Right lung (tissue), 2 donors: ENCODE measurements at regions not wholly inside any gene's neighbourhood (a gene's known extent, or its start where the extent isn't known, plus 50 kb on each side); places are given as distances from the start of the nearest gene placed in this dataset.
"Not testable (repeated sequence)": the region's sequence is repeated elsewhere in the genome, so short reads cannot be mapped to it uniquely, and the experiment has no call there.

Experiments
- DNase-seq, 2 donors: peaks; one replicate each; pipeline ENCODE4 v3.0.0-alpha.2; 2013

DNA sequence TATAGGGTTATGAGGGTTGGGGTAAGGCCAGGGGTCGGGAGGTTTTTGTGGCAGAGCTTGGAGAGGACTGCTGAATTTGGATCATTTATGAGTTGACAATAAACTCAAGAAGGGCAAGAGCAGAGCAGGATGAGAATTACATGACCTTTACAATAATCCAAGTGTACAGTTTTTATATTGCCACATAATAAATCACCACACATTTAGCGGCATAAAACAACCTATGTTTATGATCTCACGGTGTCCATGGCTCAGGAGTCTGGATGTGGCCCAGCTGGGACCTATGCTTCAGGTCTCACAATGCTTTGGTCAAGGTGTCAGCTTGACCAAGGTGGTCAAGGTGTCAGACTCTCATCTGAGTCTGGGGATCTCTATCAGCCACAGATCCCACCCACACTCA is 118.3 kb upstream of the WSCD1 start:
- DNase-seq, result no peak

DNA sequence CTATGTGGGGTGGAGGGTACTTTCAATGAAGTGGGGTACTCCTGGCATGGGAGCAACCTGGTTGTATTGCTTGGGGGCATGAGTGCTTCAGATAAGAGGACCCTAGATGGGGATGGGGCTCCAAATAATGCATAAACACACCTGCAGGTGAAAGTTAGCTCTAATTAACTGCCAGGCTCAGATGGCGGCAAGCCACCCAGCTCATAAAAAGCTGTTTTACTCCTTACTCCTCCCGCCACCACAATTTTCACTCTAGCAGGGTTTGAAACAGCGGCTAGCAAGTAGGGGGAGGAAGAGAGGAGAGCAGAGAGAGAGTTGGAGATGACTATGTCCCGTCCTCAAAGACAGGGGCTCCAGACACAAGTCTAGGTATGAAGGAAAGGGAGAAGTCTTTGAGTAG is 117.7 kb upstream of the WSCD1 start:
- DNase-seq, result no peak

DNA sequence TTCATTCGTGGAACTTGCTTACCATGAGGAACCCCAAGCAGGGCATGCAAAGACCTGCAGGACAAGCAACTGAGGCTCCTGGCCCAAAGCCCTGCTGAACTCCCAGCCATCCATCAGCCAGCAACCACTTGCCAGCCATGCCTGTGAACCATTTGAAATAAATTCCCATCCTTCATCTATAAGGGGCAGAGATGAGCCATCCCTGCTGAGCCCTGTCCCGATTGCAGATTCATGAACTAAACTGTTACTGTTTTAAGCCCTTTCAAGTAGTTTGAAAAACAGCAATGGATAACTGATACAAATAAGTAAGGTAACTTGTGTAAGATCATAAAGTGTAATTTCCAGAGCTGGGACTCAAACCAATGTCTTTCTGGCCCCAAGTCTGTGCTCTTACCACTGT is 114.4 kb upstream of the WSCD1 start:
- no peak for DNase-seq

DNA sequence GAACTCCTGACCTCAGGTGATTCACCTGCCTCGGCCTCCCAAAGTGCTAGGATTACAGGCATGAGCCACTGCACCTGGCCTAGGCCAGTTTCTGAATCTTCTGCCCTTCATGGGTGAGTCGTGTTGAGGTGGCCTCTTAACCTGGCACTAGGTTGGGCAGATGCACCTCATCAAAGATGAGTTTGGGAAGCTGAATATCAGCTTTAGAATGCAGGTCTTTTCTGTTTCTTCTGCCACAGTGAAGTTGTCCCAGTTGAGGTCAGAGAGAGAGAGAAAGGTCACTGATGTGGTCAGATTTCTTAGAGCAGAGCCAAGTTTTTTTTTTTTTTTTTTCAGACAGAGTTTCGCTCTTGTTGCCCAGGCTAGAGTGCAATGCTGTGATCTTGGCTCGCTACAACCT is 111.3 kb upstream of the WSCD1 start:
- DNase-seq, result no peak

DNA sequence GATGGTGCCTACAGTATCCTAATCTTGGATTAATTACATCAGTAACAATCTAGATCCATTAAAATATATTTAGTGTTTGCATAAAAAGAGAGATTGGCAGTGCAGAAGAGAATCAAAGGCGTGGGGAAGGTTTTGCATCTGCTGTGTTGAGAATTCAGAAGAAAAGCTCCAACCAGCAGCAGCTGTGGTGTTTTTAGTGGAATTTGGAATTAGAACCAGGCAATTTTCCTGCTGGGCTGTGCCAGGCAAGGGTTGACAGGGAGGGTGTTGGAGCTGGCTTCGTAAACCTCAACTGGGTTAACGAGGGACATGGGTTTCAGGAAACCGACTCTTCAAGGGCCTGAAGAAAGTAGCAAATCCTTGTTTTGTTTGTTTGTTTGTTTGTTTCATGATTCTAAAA is 107.8 kb upstream of the WSCD1 start:
- DNase-seq, result no peak

DNA sequence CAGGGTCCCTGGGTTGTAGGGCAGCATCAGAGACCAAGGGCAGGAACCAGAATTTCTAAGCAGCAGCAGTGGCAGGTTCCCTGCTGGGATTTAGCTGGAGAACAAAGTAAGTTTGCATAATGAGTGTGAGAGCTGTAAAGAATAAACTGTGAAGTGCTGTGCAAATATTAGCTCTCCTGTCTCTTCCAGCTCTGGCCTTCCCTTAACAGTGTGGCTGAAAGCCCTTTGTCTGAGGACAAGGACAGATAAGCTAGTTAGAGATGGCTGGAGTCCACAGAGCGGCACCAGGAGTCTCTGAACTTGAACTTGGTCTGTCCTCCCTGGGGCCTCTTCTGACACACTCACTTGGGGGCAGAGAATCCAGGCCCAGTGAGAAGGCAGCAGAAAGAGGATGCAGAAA is 98.2 kb upstream of the WSCD1 start:
- no peak for DNase-seq

DNA sequence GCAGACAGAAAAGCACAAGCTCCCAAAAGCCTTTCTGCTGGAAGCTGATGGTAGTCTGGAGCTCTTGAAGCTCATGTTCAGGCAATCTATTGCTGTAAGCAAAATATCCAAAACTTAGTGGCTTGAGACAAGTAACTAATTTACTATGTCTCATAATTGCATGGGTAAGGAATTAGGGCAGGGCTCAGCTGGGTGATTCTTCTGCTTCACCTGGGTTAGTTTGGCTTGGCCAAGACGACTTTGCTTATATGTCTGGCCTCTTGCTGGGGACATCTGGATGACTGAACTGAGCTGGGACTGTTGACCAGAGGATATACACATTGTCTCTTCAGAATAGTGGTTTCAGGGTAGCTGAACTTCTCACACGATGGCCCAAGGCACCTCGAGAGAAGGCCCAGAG is 96.8 kb upstream of the WSCD1 start:
- DNase-seq, result no peak

DNA sequence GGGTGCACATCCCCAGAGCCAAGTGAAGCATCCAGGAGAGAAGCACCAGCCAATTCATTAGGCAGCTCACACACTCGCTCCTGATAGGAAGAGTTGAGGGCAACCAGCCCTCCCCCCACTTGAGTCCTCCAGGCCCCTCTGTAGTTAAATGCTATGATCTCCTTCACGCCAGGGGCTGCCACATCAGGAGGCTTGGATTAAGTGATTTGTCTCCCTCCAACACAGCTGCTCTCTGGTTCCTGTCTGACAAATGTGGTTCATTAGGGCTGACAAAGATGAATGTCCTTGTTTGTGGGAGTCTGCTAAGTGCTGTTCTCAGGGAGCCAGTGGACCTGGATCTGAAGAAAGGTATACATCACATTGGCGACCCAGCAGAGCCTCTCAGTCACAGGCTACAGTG is 94.5 kb upstream of the WSCD1 start:
- no peak for DNase-seq

DNA sequence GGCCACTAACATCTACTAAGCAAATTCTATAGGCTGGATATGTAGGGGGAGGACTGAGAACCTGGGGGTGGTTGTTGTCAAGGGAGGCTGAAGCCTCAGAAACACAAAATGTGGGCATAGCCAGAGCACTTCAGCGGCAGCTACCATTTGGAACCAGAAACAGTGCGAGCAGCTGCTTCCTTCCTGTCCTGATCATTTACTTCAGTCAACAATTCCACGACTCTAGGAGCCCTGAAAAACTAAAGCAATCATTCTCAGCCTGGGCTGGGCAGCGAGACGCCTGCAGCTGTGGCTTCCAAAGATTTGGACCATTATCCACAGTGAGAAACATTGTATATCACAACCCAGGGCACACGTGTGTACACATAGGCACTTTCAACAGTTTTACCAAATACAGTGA is 93.9 kb upstream of the WSCD1 start:
- no peak for DNase-seq

DNA sequence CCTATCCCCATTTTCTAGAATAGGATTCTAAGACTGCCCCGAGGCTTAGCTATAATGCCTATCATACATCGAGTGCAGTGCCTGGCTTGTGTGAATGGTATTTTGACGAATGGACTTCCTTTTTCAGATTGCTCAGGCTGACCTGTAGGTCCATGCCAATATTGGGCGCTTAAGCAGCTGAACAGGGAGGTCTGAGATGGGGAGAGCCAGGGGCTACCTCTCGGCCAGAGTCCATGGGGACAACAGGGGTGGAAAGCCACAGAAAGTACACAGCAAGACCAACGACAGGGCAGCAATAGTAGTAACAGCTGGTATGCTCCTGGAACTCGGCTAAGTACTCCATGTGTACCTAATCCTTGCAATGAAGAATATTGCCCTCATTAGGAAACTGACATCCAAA is 91.7 kb upstream of the WSCD1 start:
- DNase-seq, result no peak

DNA sequence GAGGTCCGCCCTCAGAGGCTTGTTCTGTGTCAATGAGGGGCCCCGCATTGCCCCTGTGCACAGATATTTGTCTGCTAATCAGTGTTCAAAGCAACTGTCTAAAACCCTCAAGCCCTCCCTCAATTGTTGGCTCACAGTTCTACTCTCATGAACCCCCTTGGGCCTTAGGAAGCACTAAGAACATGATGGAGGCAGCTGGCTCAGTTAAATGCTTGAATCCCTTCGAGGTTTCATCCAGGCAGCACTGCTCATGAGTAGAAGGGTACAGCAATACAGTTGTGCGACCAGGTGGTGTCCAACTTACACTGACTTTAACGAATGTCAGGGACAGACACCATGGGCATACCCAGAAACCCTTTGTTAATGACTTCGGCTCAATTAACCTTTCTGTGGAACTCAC is 89.2 kb upstream of the WSCD1 start:
- no peak for DNase-seq

DNA sequence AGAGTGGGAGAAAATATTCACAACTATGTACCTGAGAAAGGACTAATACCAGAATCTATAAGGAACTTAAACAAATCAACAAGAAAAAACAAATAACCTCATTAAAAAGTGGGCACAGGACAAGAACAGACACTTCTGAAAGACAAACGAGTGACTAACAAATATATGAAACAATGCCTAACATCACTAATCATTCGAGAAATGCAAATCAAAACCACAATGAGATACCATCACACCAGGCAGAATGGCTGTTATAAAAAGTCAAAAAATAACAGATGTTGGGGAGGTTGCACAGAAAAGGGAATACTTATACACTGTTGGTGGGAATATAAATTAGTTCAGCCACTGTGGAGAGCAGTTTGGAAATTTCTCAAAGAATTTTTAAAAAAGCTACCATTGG is 83.5 kb upstream of the WSCD1 start:
- no peak for DNase-seq

DNA sequence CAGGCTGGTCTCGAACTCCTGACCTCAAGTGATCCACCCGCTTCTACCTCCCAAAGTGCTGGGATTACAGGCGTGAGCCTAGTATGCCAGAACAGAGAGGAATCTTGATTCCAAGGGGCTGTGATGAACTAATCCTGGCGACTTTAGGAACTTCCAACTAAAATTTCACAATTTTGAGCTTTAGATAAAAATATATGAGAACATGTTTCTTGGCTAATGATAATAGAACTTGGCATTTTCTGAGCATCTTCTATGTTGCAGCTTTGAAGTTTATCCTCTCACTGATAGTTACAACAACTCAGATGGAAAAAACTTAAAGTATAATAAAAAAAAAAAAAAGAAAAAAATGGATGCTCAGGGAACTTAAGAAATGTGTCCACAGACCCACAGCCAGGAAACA is 69.8 kb upstream of the WSCD1 start:
- no peak for DNase-seq

DNA sequence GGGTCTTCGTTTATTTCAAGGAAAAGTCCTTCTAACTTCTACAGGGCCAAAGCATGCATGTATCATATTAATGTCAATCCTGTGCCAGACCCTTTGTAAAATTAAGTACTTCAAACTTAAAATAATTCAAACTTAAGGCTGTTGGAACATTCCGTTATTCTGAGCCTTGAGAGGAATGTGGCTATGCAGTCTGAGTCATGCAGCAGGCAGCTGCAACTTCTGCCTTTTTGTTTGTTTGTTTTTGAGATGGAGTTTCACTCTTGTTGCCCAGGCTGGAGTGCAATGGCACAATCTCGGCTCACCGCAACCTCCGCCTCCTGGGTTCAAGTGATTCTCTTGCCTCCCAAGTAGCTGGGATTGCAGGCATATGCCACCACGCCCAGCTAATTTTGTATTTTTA is 67.0 kb upstream of the WSCD1 start:
- DNase-seq, result not testable (repeated sequence)

DNA sequence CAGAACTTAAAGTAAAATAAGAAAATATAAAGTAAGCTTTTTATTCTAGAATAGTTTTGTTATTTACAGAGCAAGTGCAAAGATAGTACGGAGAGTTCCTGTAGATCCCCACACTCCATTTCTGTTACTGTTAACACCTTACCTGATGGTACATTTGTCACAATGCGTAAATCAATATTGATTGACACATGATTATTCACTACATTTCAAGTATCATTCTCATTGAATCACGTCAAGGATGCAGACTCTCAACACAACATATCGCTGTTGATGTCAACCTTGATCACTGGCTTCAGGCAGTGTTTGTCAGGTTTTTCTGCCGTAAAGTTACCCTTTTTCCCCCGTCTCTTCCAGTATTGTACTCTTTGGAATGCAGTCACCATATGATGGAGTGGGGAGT is 64.2 kb upstream of the WSCD1 start:
- DNase-seq, result no peak

DNA sequence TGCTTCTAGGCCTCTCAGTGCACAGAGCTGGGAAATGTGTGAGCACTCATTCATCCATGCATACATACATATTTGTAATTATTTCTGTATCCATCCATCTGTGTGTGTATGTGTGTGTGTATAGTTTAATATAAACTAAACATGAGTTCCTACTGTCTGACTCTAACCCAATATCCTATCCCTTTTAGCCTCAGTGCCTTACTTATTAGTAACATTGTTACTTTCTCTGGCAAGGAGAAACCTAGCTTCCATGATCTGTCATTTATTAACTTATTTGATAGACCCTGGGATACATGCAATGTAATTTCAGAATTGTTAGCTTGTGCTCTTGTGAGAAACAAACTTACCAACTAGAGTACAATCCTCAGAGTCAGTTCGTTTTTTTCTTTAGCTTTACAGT is 59.0 kb upstream of the WSCD1 start:
- no peak for DNase-seq

DNA sequence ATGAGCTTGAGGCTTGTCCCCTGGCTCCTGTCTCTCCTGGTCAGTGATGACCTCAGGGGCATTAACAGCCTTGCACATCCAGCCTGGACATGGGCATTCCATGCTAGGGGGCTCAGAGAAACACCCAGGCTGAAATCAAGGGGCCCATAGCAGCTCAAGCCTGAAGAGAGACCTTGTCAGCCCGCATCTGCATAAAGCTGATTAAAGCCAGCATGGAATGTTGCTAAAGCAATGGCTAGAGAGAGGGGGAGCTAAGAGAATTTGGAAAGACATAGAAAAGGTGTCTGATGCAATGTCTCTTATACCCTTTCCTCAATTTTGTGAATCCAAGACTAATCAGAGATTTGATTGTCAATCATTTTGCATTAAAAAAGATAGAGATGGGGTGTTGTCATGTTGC is 51.4 kb upstream of the WSCD1 start:
- DNase-seq, result no peak

DNA sequence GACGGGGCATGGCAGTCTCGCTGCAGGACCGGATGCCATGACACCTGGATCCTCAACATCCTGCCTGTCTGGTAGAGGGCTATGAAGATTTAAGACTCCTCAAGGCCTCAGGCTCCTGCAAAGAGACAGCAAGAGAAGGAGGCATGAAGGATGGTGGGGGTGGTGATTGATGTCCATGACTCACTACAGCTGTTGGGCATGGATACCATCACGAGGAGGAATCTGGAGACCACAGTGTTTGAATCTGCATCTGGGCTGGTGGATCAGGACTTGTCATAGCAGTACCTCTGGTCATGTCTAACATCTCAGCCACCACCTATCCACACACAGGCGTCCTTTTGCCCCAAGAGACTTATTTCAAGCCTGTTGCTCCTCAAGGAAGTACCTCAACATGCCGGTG is 50.2 kb upstream of the WSCD1 start:
- DNase-seq, result no peak

DNA sequence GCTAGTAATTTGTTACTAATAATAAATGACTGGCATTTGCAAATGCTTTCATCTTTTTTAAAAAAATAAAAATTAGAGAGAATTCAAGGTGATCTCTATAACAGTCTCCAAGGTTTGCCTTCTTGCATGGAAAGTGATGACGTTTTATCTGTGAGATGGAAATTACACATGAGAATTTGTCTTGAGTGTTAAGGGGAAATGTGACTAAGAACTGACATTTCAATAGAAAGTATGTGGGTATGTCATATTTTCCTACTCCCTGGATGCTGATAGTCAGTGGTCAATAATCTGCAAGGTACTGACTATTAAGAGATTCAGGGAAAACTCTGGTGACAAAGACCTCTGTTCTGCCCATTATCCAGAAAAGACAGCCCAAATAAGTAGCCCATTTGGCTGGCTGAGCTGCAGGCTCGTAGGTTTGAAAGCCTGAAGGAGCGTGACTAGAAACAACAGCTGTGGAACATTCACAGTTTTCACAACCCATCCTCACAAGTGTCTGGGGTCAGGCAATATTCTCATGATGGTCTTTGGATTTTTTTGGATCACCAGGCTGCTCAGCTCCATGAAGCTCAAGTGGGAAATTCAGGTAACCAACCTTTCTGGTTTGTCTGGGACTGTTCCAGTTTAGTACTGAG is 49.7 kb upstream of the WSCD1 start:
- DNase-seq, result no peak
